HEK293 (cell line): ENCODE measurements at regions not wholly inside any gene's neighbourhood (a gene's known extent, or its start where the extent isn't known, plus 50 kb on each side); places are given as distances from the start of the nearest gene placed in this dataset.
A peak's percentile ranks its signal among the peaks of the same experiment; 100 is the strongest.

Source experiments
- CTCF ChIA-PET: fragments of 350-600 bp; formaldehyde crosslinking; extraction: SDS; loops from one replicate; lab custom pipeline; 2021; ENCODE audit warnings: antibody characterized with exemption; lab: Yijun Ruan, JAX
- POLR2A ChIA-PET: fragments of 300-600 bp; formaldehyde crosslinking; extraction: SDS; loops from one replicate; lab custom pipeline; 2020; ENCODE audit warnings: antibody characterized with exemption, inconsistent platforms; lab: Yijun Ruan, JAX
- H3K27ac ChIP-seq: fragments of 200-500 bp; sonication (Bioruptor generic); 2 replicates; pipeline ENCODE4 v1.5.1; 2014; ENCODE audit warnings: low read depth, low read length, control low read depth, inconsistent platforms; ENCODE audit errors: extremely low read depth
- H3K36me3 ChIP-seq, 2 experiments: fragments of 200-500 bp in 1 of 2; sonication (Bioruptor generic) in 1 of 2; 1 replicate in 1 of 2; 2 replicates in 1 of 2; pipeline ENCODE4 v1.5.1; 2014 to 2017; ENCODE audit warnings: inconsistent platforms in 2 of 2, low read length in 2 of 2; ENCODE audit not compliant: control insufficient read depth in 2 of 2, insufficient read depth in 1 of 2
- H3K4me1 ChIP-seq: fragments of 200-500 bp; sonication (Bioruptor generic); 2 replicates; pipeline ENCODE4 v1.5.1; 2014; ENCODE audit warnings: mild to moderate bottlenecking, low read length, inconsistent platforms; ENCODE audit not compliant: control insufficient read depth, insufficient read depth
- H3K4me3 ChIP-seq: 2 replicates; pipeline ENCODE4 v1.5.1; 2011; ENCODE audit warnings: low read depth, mild to moderate bottlenecking, control low read depth, low read length, moderate library complexity
- H3K9me3 ChIP-seq: fragments of 200-500 bp; sonication (Bioruptor generic); 2 replicates; pipeline ENCODE4 v1.5.1; 2014; ENCODE audit warnings: low read depth, low read length, inconsistent platforms; ENCODE audit not compliant: control insufficient read depth, insufficient read depth
- BCL11B ChIP-seq: fragments of 450-650 bp; formaldehyde crosslinking; IDR thresholded peaks from 2 replicates; pipeline ENCODE4 v1.5.1; 2016; ENCODE audit warnings: low read depth, missing biosample characterization, missing genetic modification characterization
- GLI2 ChIP-seq: fragments of 450-650 bp; formaldehyde crosslinking; IDR thresholded peaks from 2 replicates; pipeline ENCODE4; 2017; ENCODE audit warnings: missing biosample characterization, missing genetic modification characterization, low read depth, borderline replicate concordance
- HOXA7 ChIP-seq: sonication (generic); formaldehyde crosslinking; IDR thresholded peaks from 2 replicates; pipeline ENCODE4 v1.8.1; 2022; ENCODE audit warnings: missing genetic modification reagents, borderline replicate concordance
- KLF7 ChIP-seq: fragments of 450-650 bp; formaldehyde crosslinking; IDR thresholded peaks from 2 replicates; pipeline ENCODE4 v1.5.1; 2016; ENCODE audit warnings: missing biosample characterization, missing genetic modification characterization, borderline replicate concordance
- OSR2 ChIP-seq: fragments of 450-650 bp; formaldehyde crosslinking; IDR thresholded peaks from 2 replicates; pipeline ENCODE4 v1.5.1; 2016; ENCODE audit warnings: missing biosample characterization, missing genetic modification characterization
- SETDB1 ChIP-seq: IDR thresholded peaks from one replicate; pipeline ENCODE4 v1.6.1; 2017; ENCODE audit warnings: mild to moderate bottlenecking, low read length, moderate library complexity, mixed read lengths; ENCODE audit not compliant: insufficient read length
- ZNF132 ChIP-seq: fragments of 450-650 bp; formaldehyde crosslinking; IDR thresholded peaks from 2 replicates; pipeline ENCODE4 v1.5.1; 2017; ENCODE audit warnings: missing biosample characterization, missing genetic modification characterization, borderline replicate concordance
- ZNF184 ChIP-seq: fragments of 450-650 bp; IDR thresholded peaks from 2 replicates; pipeline ENCODE4 v1.5.1; 2018; ENCODE audit warnings: missing biosample characterization, mild to moderate bottlenecking, missing genetic modification characterization
- ZNF202 ChIP-seq: fragments of 450-650 bp; formaldehyde crosslinking; IDR thresholded peaks from 2 replicates; pipeline ENCODE4 v1.5.1; 2016; ENCODE audit warnings: missing biosample characterization, missing genetic modification characterization, borderline replicate concordance
- ZNF223 ChIP-seq: fragments of 450-650 bp; formaldehyde crosslinking; IDR thresholded peaks from 2 replicates; pipeline ENCODE4 v1.5.1; 2016; ENCODE audit warnings: missing biosample characterization, missing genetic modification characterization
- ZNF292 ChIP-seq: fragments of 450-650 bp; formaldehyde crosslinking; IDR thresholded peaks from 2 replicates; pipeline ENCODE4 v1.5.1; 2016; ENCODE audit warnings: low read depth, missing biosample characterization, missing genetic modification characterization, borderline replicate concordance
- ZNF37A ChIP-seq: fragments of 450-650 bp; IDR thresholded peaks from 2 replicates; pipeline ENCODE4 v1.5.1; 2018; ENCODE audit warnings: missing biosample characterization, missing genetic modification characterization
- ZNF433 ChIP-seq: fragments of 450-650 bp; formaldehyde crosslinking; IDR thresholded peaks from 2 replicates; pipeline ENCODE4 v1.5.1; 2016; ENCODE audit warnings: missing biosample characterization, missing genetic modification characterization, low read depth
- ZNF510 ChIP-seq: fragments of 450-650 bp; formaldehyde crosslinking; IDR thresholded peaks from 2 replicates; pipeline ENCODE4 v1.5.1; 2018; ENCODE audit warnings: mild to moderate bottlenecking, missing genetic modification characterization, missing biosample characterization; ENCODE audit not compliant: insufficient replicate concordance
- ZNF529 ChIP-seq: fragments of 450-650 bp; formaldehyde crosslinking; IDR thresholded peaks from 2 replicates; pipeline ENCODE4 v1.5.1; 2017; ENCODE audit warnings: missing genetic modification characterization, missing biosample characterization; ENCODE audit not compliant: insufficient replicate concordance
- ZNF555 ChIP-seq: fragments of 450-650 bp; formaldehyde crosslinking; conservative IDR thresholded peaks from 2 replicates; pipeline ENCODE4 v1.5.1; 2017; ENCODE audit warnings: missing biosample characterization, mild to moderate bottlenecking, missing genetic modification characterization, inconsistent platforms
- ZNF561 ChIP-seq: fragments of 450-650 bp; IDR thresholded peaks from 2 replicates; pipeline ENCODE4 v1.5.1; 2018; ENCODE audit warnings: missing biosample characterization, missing genetic modification characterization, borderline replicate concordance
- ZNF585B ChIP-seq: fragments of 450-650 bp; formaldehyde crosslinking; IDR thresholded peaks from 2 replicates; pipeline ENCODE4 v1.5.1; 2016; ENCODE audit warnings: missing biosample characterization, missing genetic modification characterization
- ZNF600 ChIP-seq: fragments of 450-650 bp; formaldehyde crosslinking; IDR thresholded peaks from 2 replicates; pipeline ENCODE4 v1.5.1; 2016; ENCODE audit warnings: missing biosample characterization, missing genetic modification characterization
- ZNF623 ChIP-seq: fragments of 450-650 bp; formaldehyde crosslinking; IDR thresholded peaks from 2 replicates; pipeline ENCODE4 v1.5.1; 2016; ENCODE audit warnings: missing biosample characterization, missing genetic modification characterization
- ZSCAN23 ChIP-seq: fragments of 450-650 bp; formaldehyde crosslinking; IDR thresholded peaks from 2 replicates; pipeline ENCODE4 v1.5.1; 2016; ENCODE audit warnings: missing biosample characterization, missing genetic modification characterization
- TF ChIP-seq, protein P1 (sequence below): fragments of 450-650 bp; formaldehyde crosslinking; IDR thresholded peaks from 2 replicates; pipeline ENCODE4 v1.5.1; 2016; ENCODE audit warnings: missing biosample characterization, missing genetic modification characterization
- TF ChIP-seq, protein P2 (sequence below): sonication (generic); formaldehyde crosslinking; IDR thresholded peaks from 2 replicates; pipeline ENCODE4 v1.8.1; 2022; ENCODE audit warnings: mild to moderate bottlenecking, moderate library complexity, missing genetic modification reagents
- TF ChIP-seq, protein P3 (sequence below): fragments of 450-650 bp; formaldehyde crosslinking; IDR thresholded peaks from 2 replicates; pipeline ENCODE4 v1.5.1; 2016; ENCODE audit warnings: missing biosample characterization, missing genetic modification characterization
- TF ChIP-seq, protein P4 (sequence below): fragments of 450-650 bp; formaldehyde crosslinking; IDR thresholded peaks from 2 replicates; pipeline ENCODE4 v1.5.1; 2017; ENCODE audit warnings: missing biosample characterization, missing genetic modification characterization
- TF ChIP-seq, protein P5 (sequence below): fragments of 450-650 bp; formaldehyde crosslinking; IDR thresholded peaks from 2 replicates; pipeline ENCODE4 v1.5.1; 2016; ENCODE audit warnings: missing biosample characterization, missing genetic modification characterization
- TF ChIP-seq, protein P6 (sequence below): fragments of 450-650 bp; formaldehyde crosslinking; IDR thresholded peaks from 2 replicates; pipeline ENCODE4 v1.5.1; 2016; ENCODE audit warnings: missing biosample characterization, missing genetic modification characterization

DNA sequence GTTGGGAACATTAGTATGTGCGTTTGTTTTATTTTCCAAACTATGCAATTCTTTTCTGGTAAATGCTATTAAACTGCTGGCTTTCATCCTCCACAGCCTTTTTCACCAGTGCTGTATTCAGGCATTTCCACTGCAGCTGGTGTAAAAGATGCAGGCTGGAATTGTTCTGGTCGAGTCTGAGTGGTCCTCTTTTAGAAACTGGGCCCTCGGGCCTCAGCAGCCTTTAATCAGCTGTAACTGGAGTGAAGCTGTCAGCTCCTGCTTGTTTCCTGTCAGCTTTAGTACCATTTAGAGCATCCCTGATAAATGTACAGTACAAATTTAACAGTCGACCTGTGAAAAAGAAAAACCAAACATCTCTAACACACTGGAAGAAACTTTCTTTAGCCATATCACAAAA, 979.6 kb downstream of the TFAP2A start (continued):
- TF ChIP-seq, protein P1, sequence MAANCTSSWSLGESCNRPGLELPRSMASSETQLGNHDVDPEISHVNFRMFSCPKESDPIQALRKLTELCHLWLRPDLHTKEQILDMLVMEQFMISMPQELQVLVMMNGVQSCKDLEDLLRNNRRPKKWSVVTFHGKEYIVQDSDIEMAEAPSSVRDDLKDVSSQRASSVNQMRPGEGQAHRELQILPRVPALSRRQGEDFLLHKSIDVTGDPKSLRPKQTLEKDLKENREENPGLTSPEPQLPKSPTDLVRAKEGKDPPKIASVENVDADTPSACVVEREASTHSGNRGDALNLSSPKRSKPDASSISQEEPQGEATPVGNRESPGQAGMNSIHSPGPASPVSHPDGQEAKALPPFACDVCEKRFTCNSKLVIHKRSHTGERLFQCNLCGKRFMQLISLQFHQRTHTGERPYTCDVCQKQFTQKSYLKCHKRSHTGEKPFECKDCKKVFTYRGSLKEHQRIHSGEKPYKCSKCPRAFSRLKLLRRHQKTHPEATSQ (tag by site-specific recombination) = no peak
- TF ChIP-seq ZNF292 (tag by site-specific recombination) = no peak
- TF ChIP-seq ZNF561 (tag by site-specific recombination) = no peak
- no peak for TF ChIP-seq GLI2
- no peak for TF ChIP-seq ZNF585B (tag by site-specific recombination)
- no peak for TF ChIP-seq HOXA7 (CRISPR knock-in tag)
- TF ChIP-seq BCL11B = no peak
- TF ChIP-seq, protein P2, sequence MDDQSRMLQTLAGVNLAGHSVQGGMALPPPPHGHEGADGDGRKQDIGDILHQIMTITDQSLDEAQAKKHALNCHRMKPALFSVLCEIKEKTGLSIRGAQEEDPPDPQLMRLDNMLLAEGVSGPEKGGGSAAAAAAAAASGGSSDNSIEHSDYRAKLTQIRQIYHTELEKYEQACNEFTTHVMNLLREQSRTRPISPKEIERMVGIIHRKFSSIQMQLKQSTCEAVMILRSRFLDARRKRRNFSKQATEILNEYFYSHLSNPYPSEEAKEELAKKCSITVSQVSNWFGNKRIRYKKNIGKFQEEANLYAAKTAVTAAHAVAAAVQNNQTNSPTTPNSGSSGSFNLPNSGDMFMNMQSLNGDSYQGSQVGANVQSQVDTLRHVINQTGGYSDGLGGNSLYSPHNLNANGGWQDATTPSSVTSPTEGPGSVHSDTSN (CRISPR knock-in tag) = no peak
- TF ChIP-seq SETDB1 = no peak
- TF ChIP-seq ZNF202 (tag by site-specific recombination) = no peak

DNA sequence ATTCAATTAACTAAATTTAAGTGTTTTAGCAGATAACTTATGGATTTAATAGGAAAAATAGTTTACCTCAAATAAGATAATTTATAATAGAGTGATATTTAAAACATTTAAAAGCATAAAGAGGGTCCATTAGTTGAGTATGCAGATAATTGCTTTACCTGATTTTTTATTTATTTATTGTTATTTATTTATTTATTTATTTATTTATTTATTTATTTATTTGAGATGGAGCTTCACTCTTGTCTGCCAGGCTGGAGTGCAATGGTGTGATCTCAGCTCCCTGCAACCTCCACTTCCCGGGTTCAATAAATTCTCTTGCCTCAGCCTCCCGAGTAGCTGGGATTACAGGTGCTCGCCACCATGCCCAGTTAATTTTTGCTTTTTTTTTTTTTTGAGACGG, 982.9 kb downstream of the TFAP2A start:
- H3K9me3 ChIP-seq = no peaks in the 10 kb centered on the region; the same call in 1 of the 2 replicates
- CTCF ChIA-PET = interaction anchor here (0.6 to 1.9 kb wide), 3 partner anchors 18 to 998 kb away, joined by 3 to 9 read pairs (median 4); no protein-coding TSS in a partner anchor
- TF ChIP-seq, protein P1 (tag by site-specific recombination) = no peak
- TF ChIP-seq ZNF600 (tag by site-specific recombination) (no peak), ZNF223 (tag by site-specific recombination) (no peak), GLI2 (no peak), ZNF510 (no peak), ZNF132 (tag by site-specific recombination) (no peak), ZNF555 (tag by site-specific recombination) (peak; percentile 51), ZNF184 (no peak), ZSCAN23 (tag by site-specific recombination) (no peak), ZNF433 (tag by site-specific recombination) (0 out of 2 replicates have a peak, but pooled peaks have one; percentile 20), ZNF529 (no peak), ZNF37A (tag by site-specific recombination) (no peak), OSR2 (no peak), KLF7 (tag by site-specific recombination) (no peak), ZNF623 (tag by site-specific recombination) (peak; percentile 53)
- TF ChIP-seq, protein P3, sequence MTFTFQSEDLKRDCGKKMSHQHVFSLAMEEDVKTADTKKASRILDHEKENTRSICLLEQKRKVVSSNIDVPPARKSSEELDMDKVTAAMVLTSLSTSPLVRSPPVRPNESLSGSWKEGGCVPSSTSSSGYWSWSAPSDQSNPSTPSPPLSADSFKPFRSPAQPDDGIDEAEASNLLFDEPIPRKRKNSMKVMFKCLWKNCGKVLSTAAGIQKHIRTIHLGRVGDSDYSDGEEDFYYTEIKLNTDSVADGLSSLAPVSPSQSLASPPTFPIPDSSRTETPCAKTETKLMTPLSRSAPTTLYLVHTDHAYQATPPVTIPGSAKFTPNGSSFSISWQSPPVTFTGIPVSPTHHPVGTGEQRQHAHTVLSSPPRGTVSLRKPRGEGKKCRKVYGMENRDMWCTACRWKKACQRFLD = no peak
- TF ChIP-seq, protein P4, sequence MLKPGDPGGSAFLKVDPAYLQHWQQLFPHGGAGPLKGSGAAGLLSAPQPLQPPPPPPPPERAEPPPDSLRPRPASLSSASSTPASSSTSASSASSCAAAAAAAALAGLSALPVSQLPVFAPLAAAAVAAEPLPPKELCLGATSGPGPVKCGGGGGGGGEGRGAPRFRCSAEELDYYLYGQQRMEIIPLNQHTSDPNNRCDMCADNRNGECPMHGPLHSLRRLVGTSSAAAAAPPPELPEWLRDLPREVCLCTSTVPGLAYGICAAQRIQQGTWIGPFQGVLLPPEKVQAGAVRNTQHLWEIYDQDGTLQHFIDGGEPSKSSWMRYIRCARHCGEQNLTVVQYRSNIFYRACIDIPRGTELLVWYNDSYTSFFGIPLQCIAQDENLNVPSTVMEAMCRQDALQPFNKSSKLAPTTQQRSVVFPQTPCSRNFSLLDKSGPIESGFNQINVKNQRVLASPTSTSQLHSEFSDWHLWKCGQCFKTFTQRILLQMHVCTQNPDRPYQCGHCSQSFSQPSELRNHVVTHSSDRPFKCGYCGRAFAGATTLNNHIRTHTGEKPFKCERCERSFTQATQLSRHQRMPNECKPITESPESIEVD = no peak
- TF ChIP-seq, protein P5, sequence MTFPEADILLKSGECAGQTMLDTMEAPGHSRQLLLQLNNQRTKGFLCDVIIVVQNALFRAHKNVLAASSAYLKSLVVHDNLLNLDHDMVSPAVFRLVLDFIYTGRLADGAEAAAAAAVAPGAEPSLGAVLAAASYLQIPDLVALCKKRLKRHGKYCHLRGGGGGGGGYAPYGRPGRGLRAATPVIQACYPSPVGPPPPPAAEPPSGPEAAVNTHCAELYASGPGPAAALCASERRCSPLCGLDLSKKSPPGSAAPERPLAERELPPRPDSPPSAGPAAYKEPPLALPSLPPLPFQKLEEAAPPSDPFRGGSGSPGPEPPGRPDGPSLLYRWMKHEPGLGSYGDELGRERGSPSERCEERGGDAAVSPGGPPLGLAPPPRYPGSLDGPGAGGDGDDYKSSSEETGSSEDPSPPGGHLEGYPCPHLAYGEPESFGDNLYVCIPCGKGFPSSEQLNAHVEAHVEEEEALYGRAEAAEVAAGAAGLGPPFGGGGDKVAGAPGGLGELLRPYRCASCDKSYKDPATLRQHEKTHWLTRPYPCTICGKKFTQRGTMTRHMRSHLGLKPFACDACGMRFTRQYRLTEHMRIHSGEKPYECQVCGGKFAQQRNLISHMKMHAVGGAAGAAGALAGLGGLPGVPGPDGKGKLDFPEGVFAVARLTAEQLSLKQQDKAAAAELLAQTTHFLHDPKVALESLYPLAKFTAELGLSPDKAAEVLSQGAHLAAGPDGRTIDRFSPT (tag by site-specific recombination) = no peak
- TF ChIP-seq, protein P6, sequence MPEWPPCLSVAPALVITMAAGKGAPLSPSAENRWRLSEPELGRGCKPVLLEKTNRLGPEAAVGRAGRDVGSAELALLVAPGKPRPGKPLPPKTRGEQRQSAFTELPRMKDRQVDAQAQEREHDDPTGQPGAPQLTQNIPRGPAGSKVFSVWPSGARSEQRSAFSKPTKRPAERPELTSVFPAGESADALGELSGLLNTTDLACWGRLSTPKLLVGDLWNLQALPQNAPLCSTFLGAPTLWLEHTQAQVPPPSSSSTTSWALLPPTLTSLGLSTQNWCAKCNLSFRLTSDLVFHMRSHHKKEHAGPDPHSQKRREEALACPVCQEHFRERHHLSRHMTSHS (tag by site-specific recombination) = no peak

More for the DNA sequence above, 982.9 kb downstream of the TFAP2A start:
- no peak overlapping the region for H3K4me3 ChIP-seq
- H3K27ac ChIP-seq = no peak overlapping the region
- POLR2A ChIA-PET = interaction anchor here (0.7 kb wide), 1 partner anchor 152 kb away, joined by 3 read pairs; no protein-coding TSS in a partner anchor
- H3K36me3 ChIP-seq = no peaks in the 10 kb centered on the region
- H3K4me1 ChIP-seq = no peaks in the 10 kb centered on the region
